ENCODE measurements at regions not wholly inside any gene's neighbourhood (a gene's known extent, or its start where the extent isn't known, plus 50 kb on each side); places are given as distances from the start of the nearest gene placed in this dataset.

GRCh38 chr3:178146406-178146831 is 389.8 kb upstream of the KCNMB2 start:
- Histone ChIP-seq H3K27me3 (no peaks in the 10 kb centered on the region), H3K36me3 (no peaks in the 10 kb centered on the region), H3K4me1 (peaks cover 9% of the 10 kb centered on the region), H3K4me3 (no peak overlapping the region), H3K27ac (no peak overlapping the region), H3K9me3 (no peaks in the 10 kb centered on the region)
- TF ChIP-seq POLR2AphosphoS5 (IDR thresholded peaks at IDR 0.05) (no peak), EP300 (IDR thresholded peaks at IDR 0.05) (no peak), CTCF (IDR thresholded peaks at IDR 0.05) (no peak), POLR2A (IDR thresholded peaks at IDR 0.05) (no peak)
- no peak for DNase-seq (ENCODE audit: low spot score in 2 of 2)

GRCh38 chr3:178147001-178147400 is 389.2 kb upstream of the KCNMB2 start:
- H3K9me3 ChIP-seq: no peaks in the 10 kb centered on the region
- no peak for TF ChIP-seq CTCF (IDR thresholded peaks at IDR 0.05)
- no peak for TF ChIP-seq EP300 (IDR thresholded peaks at IDR 0.05)
- no peak for TF ChIP-seq POLR2A (IDR thresholded peaks at IDR 0.05)
- no peak for TF ChIP-seq POLR2AphosphoS5 (IDR thresholded peaks at IDR 0.05)
- H3K4me1 ChIP-seq: peaks cover 9% of the 10 kb centered on the region
- no peak overlapping the region for H3K4me3 ChIP-seq
- no peaks in the 10 kb centered on the region for H3K36me3 ChIP-seq
- no peak overlapping the region for H3K27ac ChIP-seq
- H3K27me3 ChIP-seq: no peaks in the 10 kb centered on the region
- DNase-seq (ENCODE audit: low spot score in 2 of 2): no peak

- Histone ChIP-seq H3K4me3 (no peak overlapping the region), H3K27me3 (no peaks in the 10 kb centered on the region), H3K36me3 (no peaks in the 10 kb centered on the region), H3K4me1 (no peaks in the 10 kb centered on the region), H3K27ac (no peak overlapping the region), H3K9me3 (no peaks in the 10 kb centered on the region)
- no peak for DNase-seq (ENCODE audit: low spot score in 2 of 2)
- WGBS: 89% methylated on average over 8 of the region's 8 CpGs
- no peak for TF ChIP-seq POLR2A (IDR thresholded peaks at IDR 0.05)
- TF ChIP-seq CTCF (IDR thresholded peaks at IDR 0.05): no peak
- no peak for TF ChIP-seq EP300 (IDR thresholded peaks at IDR 0.05)
These were observed 384.0 kb upstream of the KCNMB2 start for GRCh38 chr3:178152031-178152806.

GRCh38 chr3:178152988-178153387 is 383.2 kb upstream of the KCNMB2 start:
- Histone ChIP-seq H3K27ac (no peak overlapping the region), H3K4me3 (no peak overlapping the region), H3K27me3 (no peaks in the 10 kb centered on the region), H3K9me3 (no peaks in the 10 kb centered on the region), H3K4me1 (no peaks in the 10 kb centered on the region), H3K36me3 (no peaks in the 10 kb centered on the region)
- TF ChIP-seq CTCF (IDR thresholded peaks at IDR 0.05) (no peak), EP300 (IDR thresholded peaks at IDR 0.05) (no peak), POLR2AphosphoS5 (IDR thresholded peaks at IDR 0.05) (no peak), POLR2A (IDR thresholded peaks at IDR 0.05) (no peak)
- DNase-seq (ENCODE audit: low spot score in 2 of 2): no peak

DNA sequence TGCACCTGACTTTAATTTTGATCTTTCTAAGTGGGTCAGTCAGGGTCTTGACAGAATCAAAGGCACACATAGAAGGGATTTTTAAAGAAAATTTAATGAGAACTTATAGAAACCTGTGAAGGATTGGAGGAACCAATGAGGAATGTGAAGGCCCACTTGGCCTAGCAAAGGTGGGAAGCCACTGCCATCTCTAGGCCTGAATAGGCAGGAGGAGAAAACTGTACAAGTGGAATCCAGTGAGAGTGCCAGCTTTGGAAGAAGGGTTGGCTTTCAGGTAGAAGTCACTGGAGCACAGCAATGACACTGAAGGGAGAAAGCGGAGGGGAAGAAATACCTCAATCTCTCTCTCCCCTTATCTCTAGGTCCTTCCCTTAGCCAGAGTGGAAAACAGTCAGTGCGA is 380.7 kb upstream of the KCNMB2 start:
- H3K27me3 ChIP-seq: no peaks in the 10 kb centered on the region
- no peak overlapping the region for H3K4me3 ChIP-seq
- H3K4me1 ChIP-seq: no peaks in the 10 kb centered on the region
- no peak for TF ChIP-seq POLR2AphosphoS5 (IDR thresholded peaks at IDR 0.05)
- TF ChIP-seq CTCF (IDR thresholded peaks at IDR 0.05): no peak
- no peaks in the 10 kb centered on the region for H3K36me3 ChIP-seq
- H3K27ac ChIP-seq: no peak overlapping the region
- no peaks in the 10 kb centered on the region for H3K9me3 ChIP-seq
- DNase-seq (ENCODE audit: low spot score in 2 of 2): no peak
- WGBS: 100% methylated on average over 2 of the region's 2 CpGs
